Epidermal melanocyte (primary cell): ENCODE measurements at regions not wholly inside any gene's neighbourhood (a gene's known extent, or its start where the extent isn't known, plus 50 kb on each side); places are given as distances from the start of the nearest gene placed in this dataset.

Experiments used
- DNase-seq: peaks from one replicate; pipeline ENCODE4 v3.0.0; 2011; ENCODE audit warnings: low spot score; ENCODE audit not compliant: insufficient read length

- DNase-seq, result no peak
These were observed 93.8 kb upstream of the CLMN start for GRCh38 chr14:95413289-95414215.

GRCh38 chr14:95410838-95411237 is 91.1 kb upstream of the CLMN start:
- no peak for DNase-seq

- no peak for DNase-seq
These were observed 90.0 kb upstream of the CLMN start for GRCh38 chr14:95409477-95410272.

- DNase-seq, result no peak
These were observed 89.2 kb upstream of the CLMN start for GRCh38 chr14:95408731-95409476.

- no peak for DNase-seq
These were observed 87.6 kb upstream of the CLMN start for GRCh38 chr14:95407354-95407753.

- no peak for DNase-seq
These were observed 87.1 kb upstream of the CLMN start for GRCh38 chr14:95406756-95407277.

GRCh38 chr14:95404583-95404982 is 84.9 kb upstream of the CLMN start:
- DNase-seq, result no peak

- DNase-seq, result no peak
These were observed 82.9 kb upstream of the CLMN start for GRCh38 chr14:95402578-95402977.

GRCh38 chr14:95402176-95402575 is 82.5 kb upstream of the CLMN start:
- no peak for DNase-seq

GRCh38 chr14:95398630-95399547 is 79.2 kb upstream of the CLMN start:
- DNase-seq, result no peak

GRCh38 chr14:95397325-95397724 is 77.6 kb upstream of the CLMN start:
- no peak for DNase-seq

GRCh38 chr14:95396221-95396620 is 76.5 kb upstream of the CLMN start:
- DNase-seq, result no peak

- no peak for DNase-seq
These were observed 75.5 kb upstream of the CLMN start for GRCh38 chr14:95395098-95395737.

GRCh38 chr14:95394297-95395097 is 74.8 kb upstream of the CLMN start:
- DNase-seq, result no peak

GRCh38 chr14:95392841-95393240 is 73.1 kb upstream of the CLMN start:
- DNase-seq, result no peak

GRCh38 chr14:95391331-95391730 is 71.6 kb upstream of the CLMN start:
- no peak for DNase-seq

GRCh38 chr14:95389471-95390011 is 69.8 kb upstream of the CLMN start:
- no peak for DNase-seq

- DNase-seq, result no peak
These were observed 69.0 kb upstream of the CLMN start for GRCh38 chr14:95388699-95389098.
